ENCODE measurements at regions not wholly inside any gene's neighbourhood (a gene's known extent, or its start where the extent isn't known, plus 50 kb on each side); places are given as distances from the start of the nearest gene placed in this dataset.
"Not testable (repeated sequence)": the region's sequence is repeated elsewhere in the genome, so short reads cannot be mapped to it uniquely, and the experiment has no call there.

DNA sequence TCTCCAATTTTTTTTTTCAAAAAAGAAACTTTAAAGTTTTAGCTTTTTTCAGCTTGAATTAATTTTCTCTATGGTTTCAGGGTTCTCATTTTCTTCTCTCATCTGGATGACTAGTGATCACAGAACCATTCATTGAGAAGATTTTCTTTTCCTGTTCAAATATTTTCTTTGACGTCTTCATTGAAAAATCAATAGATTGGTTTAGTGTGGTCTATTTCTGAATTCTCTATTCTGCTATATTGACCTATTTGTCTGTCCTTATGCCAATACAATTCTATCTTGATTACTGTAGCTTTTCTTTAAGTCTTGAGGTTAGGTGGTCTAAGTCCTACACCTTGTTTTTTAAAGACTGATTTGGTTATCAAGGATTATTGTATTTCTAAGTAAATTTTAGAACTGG is 150.2 kb upstream of the MAN1A1 start:
- no peaks in the 10 kb centered on the region for H3K36me3 ChIP-seq (ENCODE audit: control insufficient read depth, insufficient read depth, low read length)
- WGBS (ENCODE audit: insufficient coverage), result no CpG with 5 or more reads among the region's 1 CpG
- DNase-seq (ENCODE audit: low read depth in 4 of 6, low spot score in 6 of 6), result no peak
- H3K9me3 ChIP-seq (ENCODE audit: control insufficient read depth, insufficient read depth, low read length), result no peaks in the 10 kb centered on the region
- H3K27me3 ChIP-seq (ENCODE audit: control insufficient read depth, insufficient read depth, low read length), result no peaks in the 10 kb centered on the region
- no peak overlapping the region for H3K27ac ChIP-seq (ENCODE audit: low read depth, low read length)
- no peak overlapping the region for H3K4me3 ChIP-seq (ENCODE audit: low read depth, low read length)
- H3K4me1 ChIP-seq (ENCODE audit: control insufficient read depth, insufficient read depth, low read length), result no peaks in the 10 kb centered on the region

DNA sequence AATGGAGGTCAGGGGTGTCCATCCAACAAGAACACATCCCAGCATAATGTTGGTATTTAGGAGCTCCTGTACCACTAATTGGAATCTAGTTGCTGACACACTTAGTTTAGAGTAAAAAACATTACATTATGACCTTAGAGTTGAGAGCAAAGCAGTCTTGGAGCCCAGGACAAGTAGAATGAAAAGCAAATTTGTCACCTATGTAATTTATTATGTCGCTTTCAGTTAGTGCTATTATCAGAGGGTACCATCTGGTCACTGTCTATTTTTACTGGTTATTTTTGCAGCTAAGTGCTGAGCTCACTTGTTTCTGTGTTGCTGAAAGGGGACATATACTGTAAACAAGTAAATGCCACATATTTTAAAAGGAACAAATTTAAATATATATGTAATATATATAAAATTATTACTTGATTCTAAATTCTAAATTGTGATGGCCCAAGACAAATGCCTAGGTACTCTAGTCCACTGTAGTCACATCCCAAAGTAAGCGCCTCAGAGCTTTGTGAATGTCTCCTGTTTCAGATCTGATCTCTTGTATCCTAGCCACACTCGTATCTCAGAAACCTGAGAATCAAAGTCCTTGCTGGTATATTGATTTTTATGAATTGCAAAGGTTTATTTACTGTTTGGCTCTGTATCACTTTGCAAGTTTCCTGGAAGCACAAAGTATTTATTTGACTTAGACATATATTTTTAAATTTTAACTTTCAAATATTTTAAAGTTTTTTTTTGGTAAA is 148.6 kb upstream of the MAN1A1 start:
- Histone ChIP-seq H3K9me3 (ENCODE audit: control insufficient read depth, insufficient read depth, low read length) (no peaks in the 10 kb centered on the region), H3K4me1 (ENCODE audit: control insufficient read depth, insufficient read depth, low read length) (no peaks in the 10 kb centered on the region), H3K27ac (ENCODE audit: low read depth, low read length) (no peak overlapping the region), H3K4me3 (ENCODE audit: low read depth, low read length) (no peak overlapping the region), H3K36me3 (ENCODE audit: control insufficient read depth, insufficient read depth, low read length) (no peaks in the 10 kb centered on the region), H3K27me3 (ENCODE audit: control insufficient read depth, insufficient read depth, low read length) (no peaks in the 10 kb centered on the region)
- no peak for DNase-seq (ENCODE audit: low read depth in 4 of 6, low spot score in 6 of 6)
- WGBS (ENCODE audit: insufficient coverage), result no CpG with 5 or more reads among the region's 3 CpGs

DNA sequence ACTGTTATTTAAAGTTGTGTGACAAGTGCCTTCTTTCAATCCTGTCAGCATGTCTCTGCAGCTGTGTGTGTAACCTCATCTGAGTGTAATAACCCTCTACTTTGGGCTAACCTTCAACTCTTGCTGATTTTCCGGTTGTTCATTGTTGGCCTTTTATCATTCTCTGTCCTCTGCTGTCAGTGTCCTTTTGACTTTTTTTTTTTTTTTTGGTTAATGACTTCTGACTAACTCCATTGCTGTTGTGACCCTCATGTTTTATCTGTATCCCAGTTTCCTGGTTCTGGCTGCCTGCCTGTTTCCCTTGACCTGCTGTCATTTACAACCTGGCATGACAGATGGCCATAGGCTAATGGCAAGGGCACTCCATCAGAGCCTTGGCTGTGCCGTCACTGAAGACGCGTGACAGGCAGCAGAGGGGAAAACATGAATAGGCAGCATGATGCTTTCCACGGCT is 145.7 kb upstream of the MAN1A1 start:
- H3K4me3 ChIP-seq (ENCODE audit: low read depth, low read length), result no peak overlapping the region
- peak in 1 of 6 donors; percentile 28 for DNase-seq (ENCODE audit: low read depth in 4 of 6, low spot score in 6 of 6)
- 48% methylated on average over 5 of the region's 5 CpGs for WGBS (ENCODE audit: insufficient coverage)
- no peaks in the 10 kb centered on the region for H3K36me3 ChIP-seq (ENCODE audit: control insufficient read depth, insufficient read depth, low read length)
- H3K27me3 ChIP-seq (ENCODE audit: control insufficient read depth, insufficient read depth, low read length), result no peaks in the 10 kb centered on the region
- no peaks in the 10 kb centered on the region for H3K4me1 ChIP-seq (ENCODE audit: control insufficient read depth, insufficient read depth, low read length)
- H3K27ac ChIP-seq (ENCODE audit: low read depth, low read length), result no peak overlapping the region
- no peaks in the 10 kb centered on the region for H3K9me3 ChIP-seq (ENCODE audit: control insufficient read depth, insufficient read depth, low read length)

DNA sequence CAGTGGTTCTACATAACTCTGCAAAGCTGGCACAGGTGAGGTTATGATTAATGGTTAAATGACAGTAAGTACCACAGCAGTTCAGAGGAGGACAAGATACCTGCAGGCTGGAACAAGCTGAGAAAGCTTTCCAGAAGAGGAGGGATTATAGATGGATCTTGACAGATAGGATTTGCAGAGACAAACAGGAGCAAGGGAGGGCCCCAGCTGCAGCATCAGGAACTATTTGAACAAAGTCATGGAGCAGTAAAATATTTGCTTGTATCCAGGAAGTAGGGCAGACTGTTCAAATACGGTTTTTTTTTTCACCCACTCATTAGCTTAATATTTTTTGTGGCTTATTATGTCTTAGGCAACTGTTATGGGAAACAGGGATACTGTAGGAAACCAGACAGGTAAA is 144.4 kb upstream of the MAN1A1 start:
- no peak overlapping the region for H3K27ac ChIP-seq (ENCODE audit: low read depth, low read length)
- no peaks in the 10 kb centered on the region for H3K4me1 ChIP-seq (ENCODE audit: control insufficient read depth, insufficient read depth, low read length)
- no peaks in the 10 kb centered on the region for H3K27me3 ChIP-seq (ENCODE audit: control insufficient read depth, insufficient read depth, low read length)
- H3K36me3 ChIP-seq (ENCODE audit: control insufficient read depth, insufficient read depth, low read length), result no peaks in the 10 kb centered on the region
- no peaks in the 10 kb centered on the region for H3K9me3 ChIP-seq (ENCODE audit: control insufficient read depth, insufficient read depth, low read length)
- no peak for DNase-seq (ENCODE audit: low read depth in 4 of 6, low spot score in 6 of 6)
- H3K4me3 ChIP-seq (ENCODE audit: low read depth, low read length), result no peak overlapping the region
- WGBS (ENCODE audit: insufficient coverage), result no CpG with 5 or more reads among the region's 1 CpG

DNA sequence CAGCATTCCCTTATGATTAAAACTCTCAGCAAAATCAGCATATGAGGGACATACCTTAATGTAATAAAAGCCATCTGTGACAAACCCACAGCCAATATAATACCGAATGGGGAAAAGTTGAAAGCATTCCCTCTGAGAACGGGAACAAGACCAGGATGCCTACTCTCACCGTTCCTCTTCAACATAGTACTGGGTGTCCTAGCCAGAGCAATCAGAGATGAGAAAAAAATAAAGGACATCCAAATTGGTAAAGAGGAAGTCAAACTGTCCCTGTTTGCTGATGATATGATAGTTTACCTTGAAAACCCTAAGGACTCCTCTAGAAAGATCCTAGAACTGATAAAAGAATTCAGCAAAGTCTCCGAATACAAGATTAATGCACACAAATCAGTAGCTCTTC is 141.6 kb upstream of the MAN1A1 start:
- H3K4me3 ChIP-seq (ENCODE audit: low read depth, low read length); H3K9me3 ChIP-seq (ENCODE audit: control insufficient read depth, insufficient read depth, low read length); H3K27me3 ChIP-seq (ENCODE audit: control insufficient read depth, insufficient read depth, low read length); H3K27ac ChIP-seq (ENCODE audit: low read depth, low read length); H3K36me3 ChIP-seq (ENCODE audit: control insufficient read depth, insufficient read depth, low read length); DNase-seq (ENCODE audit: low read depth in 4 of 6, low spot score in 6 of 6); H3K4me1 ChIP-seq (ENCODE audit: control insufficient read depth, insufficient read depth, low read length): not testable (repeated sequence)
- no CpG with 5 or more reads among the region's 4 CpGs for WGBS (ENCODE audit: insufficient coverage)

DNA sequence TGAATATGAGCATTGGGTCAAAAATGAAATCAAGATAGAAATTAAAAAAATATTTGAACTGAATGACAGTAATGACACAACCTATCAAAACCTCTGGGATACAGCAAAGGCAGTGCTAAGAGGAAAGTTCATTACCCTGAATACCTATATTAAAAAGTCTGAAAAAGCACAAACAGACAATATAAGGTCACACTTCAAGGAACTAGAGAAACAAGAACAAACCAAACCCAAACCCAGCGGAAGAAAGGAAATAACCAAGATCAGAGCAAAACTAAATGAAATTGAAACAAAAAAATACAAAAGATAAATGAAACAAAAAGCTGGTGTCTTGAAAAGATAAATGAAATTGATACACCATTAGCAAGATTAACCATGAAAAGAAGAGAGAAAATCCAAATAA is 140.5 kb upstream of the MAN1A1 start:
- WGBS (ENCODE audit: insufficient coverage), result no CpG with 5 or more reads among the region's 1 CpG

DNA sequence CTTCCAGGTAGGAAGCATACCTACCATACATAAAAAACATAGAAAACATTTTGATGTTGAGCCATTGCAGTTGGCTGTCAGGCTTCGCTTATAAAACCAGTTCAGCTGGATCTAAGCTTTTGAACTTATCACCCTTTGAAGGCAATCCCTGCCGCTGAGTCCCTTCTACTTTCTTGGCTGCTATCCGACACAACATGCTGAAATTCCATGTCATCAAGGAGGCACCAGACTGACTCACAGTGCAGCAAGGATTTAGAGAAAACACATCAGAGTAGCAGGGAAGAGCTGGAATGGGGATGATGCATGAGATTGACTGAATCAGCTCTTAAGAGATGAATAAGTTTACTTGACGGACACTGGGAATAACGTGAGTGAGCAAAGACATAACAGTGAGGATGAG is 135.0 kb upstream of the MAN1A1 start:
- H3K9me3 ChIP-seq (ENCODE audit: control insufficient read depth, insufficient read depth, low read length), result no peaks in the 10 kb centered on the region
- H3K4me3 ChIP-seq (ENCODE audit: low read depth, low read length), result no peak overlapping the region
- WGBS (ENCODE audit: insufficient coverage), result 84% methylated on average over 3 of the region's 5 CpGs
- peak in 1 of 6 donors; percentile 60 for DNase-seq (ENCODE audit: low read depth in 4 of 6, low spot score in 6 of 6)
- no peak overlapping the region for H3K27ac ChIP-seq (ENCODE audit: low read depth, low read length)
- no peaks in the 10 kb centered on the region for H3K36me3 ChIP-seq (ENCODE audit: control insufficient read depth, insufficient read depth, low read length)
- no peaks in the 10 kb centered on the region for H3K4me1 ChIP-seq (ENCODE audit: control insufficient read depth, insufficient read depth, low read length)
- no peaks in the 10 kb centered on the region for H3K27me3 ChIP-seq (ENCODE audit: control insufficient read depth, insufficient read depth, low read length)

More for the DNA sequence above, 140.5 kb upstream of the MAN1A1 start:
- DNase-seq (ENCODE audit: low read depth in 4 of 6, low spot score in 6 of 6); H3K36me3 ChIP-seq (ENCODE audit: control insufficient read depth, insufficient read depth, low read length); H3K27ac ChIP-seq (ENCODE audit: low read depth, low read length); H3K4me3 ChIP-seq (ENCODE audit: low read depth, low read length); H3K4me1 ChIP-seq (ENCODE audit: control insufficient read depth, insufficient read depth, low read length); H3K9me3 ChIP-seq (ENCODE audit: control insufficient read depth, insufficient read depth, low read length); H3K27me3 ChIP-seq (ENCODE audit: control insufficient read depth, insufficient read depth, low read length): not testable (repeated sequence)

DNA sequence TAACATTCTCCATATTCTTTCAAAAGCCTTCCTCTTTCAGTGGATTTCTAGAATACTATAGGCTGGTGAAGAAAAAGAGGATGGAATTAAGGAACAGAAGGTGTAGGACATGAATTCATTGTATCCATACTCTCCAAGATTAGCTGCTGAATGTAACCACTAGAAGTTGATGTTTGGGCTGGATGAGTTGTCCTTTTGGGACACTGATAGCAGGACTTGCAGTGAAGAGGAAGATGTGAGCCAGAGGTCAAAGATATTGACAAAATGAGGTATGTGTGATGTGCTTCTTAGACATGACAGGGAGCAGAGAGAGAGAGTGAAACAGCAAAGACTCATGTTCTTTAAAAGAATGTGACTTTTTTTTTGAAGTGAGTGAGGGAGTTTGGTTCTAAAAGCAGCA is 134.3 kb upstream of the MAN1A1 start:
- Histone ChIP-seq H3K9me3 (ENCODE audit: control insufficient read depth, insufficient read depth, low read length) (no peaks in the 10 kb centered on the region), H3K4me3 (ENCODE audit: low read depth, low read length) (no peak overlapping the region), H3K27ac (ENCODE audit: low read depth, low read length) (no peak overlapping the region), H3K4me1 (ENCODE audit: control insufficient read depth, insufficient read depth, low read length) (no peaks in the 10 kb centered on the region), H3K27me3 (ENCODE audit: control insufficient read depth, insufficient read depth, low read length) (no peaks in the 10 kb centered on the region), H3K36me3 (ENCODE audit: control insufficient read depth, insufficient read depth, low read length) (no peaks in the 10 kb centered on the region)
- DNase-seq (ENCODE audit: low read depth in 4 of 6, low spot score in 6 of 6), result no peak

DNA sequence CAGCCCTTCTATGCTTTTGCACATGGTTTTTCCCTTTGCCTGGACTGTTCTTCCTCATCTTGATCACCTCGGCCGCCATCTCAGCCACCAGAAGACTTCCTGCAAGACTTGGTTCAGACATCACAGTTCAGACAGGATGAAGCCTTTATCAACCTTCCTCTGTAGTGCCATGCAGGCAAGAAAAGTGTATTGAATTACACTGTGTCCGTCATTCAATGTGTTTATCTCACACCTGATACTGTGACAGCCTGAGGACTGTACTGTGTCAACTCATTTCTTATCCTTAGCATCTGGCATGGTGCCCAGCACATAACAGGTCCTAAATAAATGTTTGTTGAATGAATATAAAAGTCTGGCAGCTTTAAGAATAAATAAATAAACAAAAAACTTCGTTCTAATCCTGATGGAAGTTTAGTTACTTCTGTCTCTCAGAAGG is 133.3 kb upstream of the MAN1A1 start:
- WGBS (ENCODE audit: insufficient coverage), result 84% methylated on average over 2 of the region's 4 CpGs
- no peak overlapping the region for H3K27ac ChIP-seq (ENCODE audit: low read depth, low read length)
- H3K4me3 ChIP-seq (ENCODE audit: low read depth, low read length), result no peak overlapping the region
- no peaks in the 10 kb centered on the region for H3K27me3 ChIP-seq (ENCODE audit: control insufficient read depth, insufficient read depth, low read length)
- no peaks in the 10 kb centered on the region for H3K4me1 ChIP-seq (ENCODE audit: control insufficient read depth, insufficient read depth, low read length)
- H3K9me3 ChIP-seq (ENCODE audit: control insufficient read depth, insufficient read depth, low read length), result no peaks in the 10 kb centered on the region
- no peak for DNase-seq (ENCODE audit: low read depth in 4 of 6, low spot score in 6 of 6)
- H3K36me3 ChIP-seq (ENCODE audit: control insufficient read depth, insufficient read depth, low read length), result no peaks in the 10 kb centered on the region

DNA sequence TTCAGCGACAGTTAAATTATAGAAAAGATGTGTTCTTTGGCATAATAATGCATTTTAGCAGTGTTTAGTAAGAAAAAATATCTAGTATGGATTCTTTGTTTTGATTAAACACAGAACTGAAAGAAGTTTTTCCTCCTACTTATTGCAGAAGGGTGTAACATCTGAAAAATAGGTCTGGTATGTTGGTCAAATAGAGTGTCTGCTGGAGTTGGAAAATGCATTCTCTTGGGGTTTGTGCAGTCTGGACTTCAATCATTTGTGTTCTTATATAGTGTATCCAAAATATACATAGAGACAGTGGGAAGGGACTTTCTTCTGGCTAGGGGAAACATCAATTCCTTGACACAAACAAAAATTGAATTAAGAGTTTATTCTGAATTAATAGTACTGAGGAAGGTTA is 132.4 kb upstream of the MAN1A1 start:
- DNase-seq (ENCODE audit: low read depth in 4 of 6, low spot score in 6 of 6), result peak in 1 of 6 donors; percentile 28
- H3K36me3 ChIP-seq (ENCODE audit: control insufficient read depth, insufficient read depth, low read length), result no peaks in the 10 kb centered on the region

More for the DNA sequence above, 132.4 kb upstream of the MAN1A1 start:
- WGBS (ENCODE audit: insufficient coverage), result no CpG with 5 or more reads among the region's 1 CpG
- H3K4me3 ChIP-seq (ENCODE audit: low read depth, low read length), result no peak overlapping the region
- H3K27ac ChIP-seq (ENCODE audit: low read depth, low read length), result no peak overlapping the region
- H3K4me1 ChIP-seq (ENCODE audit: control insufficient read depth, insufficient read depth, low read length), result no peaks in the 10 kb centered on the region
- H3K9me3 ChIP-seq (ENCODE audit: control insufficient read depth, insufficient read depth, low read length), result no peaks in the 10 kb centered on the region
- H3K27me3 ChIP-seq (ENCODE audit: control insufficient read depth, insufficient read depth, low read length), result no peaks in the 10 kb centered on the region
